ENCODE measurements at regions not wholly inside any gene's neighbourhood (a gene's known extent, or its start where the extent isn't known, plus 50 kb on each side); places are given as distances from the start of the nearest gene placed in this dataset.

GRCh38 chr2:40611196-40611595 lies 159.3 kb upstream of the SLC8A1 start:
- DNase-seq = no peak
- WGBS, 2 donors = 71 to 83% methylated on average over 4 of the region's 4 CpGs
- Histone ChIP-seq H3K36me3 (no peaks in the 10 kb centered on the region), H3K4me3 (no peak overlapping the region), H3K27me3 (no peaks in the 10 kb centered on the region), H3K9me3 (no peaks in the 10 kb centered on the region), H3K27ac (no peak overlapping the region), H3K4me1 (no peaks in the 10 kb centered on the region)
- TF ChIP-seq POLR2A (IDR thresholded peaks at IDR 0.05) (no peak), CTCF (IDR thresholded peaks at IDR 0.05) (no peak), POLR2AphosphoS5 (IDR thresholded peaks at IDR 0.05) (no peak), EP300 (IDR thresholded peaks at IDR 0.05) (no peak)
- intact Hi-C loops (cut with DNase I) = no loop called here

- H3K9me3 ChIP-seq = no peaks in the 10 kb centered on the region
- H3K4me3 ChIP-seq = no peak overlapping the region
- H3K27me3 ChIP-seq = no peaks in the 10 kb centered on the region
- WGBS, 2 donors = 69 to 81% methylated on average over 3 of the region's 3 CpGs
- no peak for TF ChIP-seq POLR2AphosphoS5 (IDR thresholded peaks at IDR 0.05)
- H3K36me3 ChIP-seq = no peaks in the 10 kb centered on the region
- H3K27ac ChIP-seq = no peak overlapping the region
- DNase-seq = no peak
- no peaks in the 10 kb centered on the region for H3K4me1 ChIP-seq
- intact Hi-C loops (cut with DNase I) = no loop called here
These were observed 174.0 kb upstream of the SLC8A1 start for GRCh38 chr2:40625849-40626248.

- H3K4me3 ChIP-seq = no peak overlapping the region
- no peaks in the 10 kb centered on the region for H3K9me3 ChIP-seq
- no peak for DNase-seq
- H3K27me3 ChIP-seq = no peaks in the 10 kb centered on the region
- H3K4me1 ChIP-seq = no peaks in the 10 kb centered on the region
- no peaks in the 10 kb centered on the region for H3K36me3 ChIP-seq
- WGBS, 2 donors = 51 to 60% methylated on average over 3 of the region's 3 CpGs
- no peak overlapping the region for H3K27ac ChIP-seq
- TF ChIP-seq EP300 (IDR thresholded peaks at IDR 0.05) = no peak
- intact Hi-C loops (cut with DNase I) = no loop called here
These were observed 176.7 kb upstream of the SLC8A1 start for GRCh38 chr2:40628556-40628955.

- Histone ChIP-seq H3K4me3 (no peak overlapping the region), H3K36me3 (no peaks in the 10 kb centered on the region), H3K9me3 (no peaks in the 10 kb centered on the region), H3K27ac (no peak overlapping the region), H3K4me1 (no peaks in the 10 kb centered on the region), H3K27me3 (no peaks in the 10 kb centered on the region)
- TF ChIP-seq POLR2A (IDR thresholded peaks at IDR 0.05) = no peak
- no peak for TF ChIP-seq POLR2AphosphoS5 (IDR thresholded peaks at IDR 0.05)
- no peak for TF ChIP-seq CTCF (IDR thresholded peaks at IDR 0.05)
- TF ChIP-seq EP300 (IDR thresholded peaks at IDR 0.05) = no peak
- no peak for DNase-seq
- WGBS, 2 donors = 68 to 81% methylated on average over 4 of the region's 4 CpGs
- intact Hi-C loops (cut with DNase I) = no loop called here
These were observed 178.0 kb upstream of the SLC8A1 start for GRCh38 chr2:40629768-40630434.

- Histone ChIP-seq H3K4me1 (peaks cover 0 to 10% (median 6%) of the 10 kb centered on the region in 4 donors), H3K36me3 (no peaks in the 10 kb centered on the region), H3K27me3 (no peaks in the 10 kb centered on the region), H3K4me3 (no peak overlapping the region), H3K9me3 (no peaks in the 10 kb centered on the region), H3K27ac (no peak overlapping the region)
- no peak for TF ChIP-seq POLR2A (IDR thresholded peaks at IDR 0.05)
- no peak for TF ChIP-seq CTCF (IDR thresholded peaks at IDR 0.05)
- TF ChIP-seq EP300 (IDR thresholded peaks at IDR 0.05) = no peak
- peak in 2 of 4 donors; percentile 35 to 45 for TF ChIP-seq POLR2AphosphoS5 (IDR thresholded peaks at IDR 0.05)
- DNase-seq = peak; percentile 77
- 66 to 70% methylated on average over 4 of the region's 4 CpGs for WGBS, 2 donors
- intact Hi-C loops (cut with DNase I) = no loop called here
These were observed 187.4 kb upstream of the SLC8A1 start for GRCh38 chr2:40639320-40639719.

GRCh38 chr2:40642237-40642636 lies 190.3 kb upstream of the SLC8A1 start:
- intact Hi-C loops (cut with DNase I) = no loop called here
- Histone ChIP-seq H3K27me3 (no peaks in the 10 kb centered on the region), H3K9me3 (no peaks in the 10 kb centered on the region), H3K36me3 (no peaks in the 10 kb centered on the region), H3K4me3 (no peak overlapping the region), H3K4me1 (peaks cover 0 to 10% (median 6%) of the 10 kb centered on the region in 4 donors), H3K27ac (no peak overlapping the region)
- no peak for DNase-seq
- 68 to 81% methylated on average over 1 of the region's 1 CpG for WGBS, 2 donors
- TF ChIP-seq EP300 (IDR thresholded peaks at IDR 0.05) (no peak), CTCF (IDR thresholded peaks at IDR 0.05) (no peak), POLR2AphosphoS5 (IDR thresholded peaks at IDR 0.05) (no peak), POLR2A (IDR thresholded peaks at IDR 0.05) (no peak)

All from sigmoid colon (tissue), 6 donors.